NB4 (cell line): ENCODE measurements at regions not wholly inside any gene's neighbourhood (a gene's known extent, or its start where the extent isn't known, plus 50 kb on each side); places are given as distances from the start of the nearest gene placed in this dataset.

Experiments
- CTCF ChIP-seq: IDR thresholded peaks from one replicate; pipeline ENCODE4 v1.5.1; 2012; ENCODE audit warnings: low read depth, low read length
- MAX ChIP-seq: IDR thresholded peaks from 2 replicates; pipeline ENCODE4 v1.6.1; 2011; ENCODE audit warnings: low read depth, low read length
- MYC ChIP-seq: IDR thresholded peaks from 2 replicates; pipeline ENCODE4 v1.6.1; 2011; ENCODE audit warnings: low read depth, low read length
- POLR2A ChIP-seq: IDR thresholded peaks from 2 replicates; pipeline ENCODE4 v1.6.1; 2011; ENCODE audit warnings: mild to moderate bottlenecking; ENCODE audit not compliant: insufficient read length; ENCODE audit errors: extremely low read depth

- TF ChIP-seq CTCF (no peak), POLR2A (no peak), MAX (no peak), MYC (no peak)
These were observed 63.9 kb downstream of the ARL6IP4 start for GRCh38 chr12:123044351-123044750.
